NCI-H1048 (cell line): ENCODE measurements at regions not wholly inside any gene's neighbourhood (a gene's known extent, or its start where the extent isn't known, plus 50 kb on each side); places are given as distances from the start of the nearest gene placed in this dataset.
"Not testable (repeated sequence)": the region's sequence is repeated elsewhere in the genome, so short reads cannot be mapped to it uniquely, and the experiment has no call there.

ENCODE experiments used
- DNase-seq: peaks from one replicate; lab custom pipeline; 2025; lab: John Stamatoyannopoulos, UW

DNA sequence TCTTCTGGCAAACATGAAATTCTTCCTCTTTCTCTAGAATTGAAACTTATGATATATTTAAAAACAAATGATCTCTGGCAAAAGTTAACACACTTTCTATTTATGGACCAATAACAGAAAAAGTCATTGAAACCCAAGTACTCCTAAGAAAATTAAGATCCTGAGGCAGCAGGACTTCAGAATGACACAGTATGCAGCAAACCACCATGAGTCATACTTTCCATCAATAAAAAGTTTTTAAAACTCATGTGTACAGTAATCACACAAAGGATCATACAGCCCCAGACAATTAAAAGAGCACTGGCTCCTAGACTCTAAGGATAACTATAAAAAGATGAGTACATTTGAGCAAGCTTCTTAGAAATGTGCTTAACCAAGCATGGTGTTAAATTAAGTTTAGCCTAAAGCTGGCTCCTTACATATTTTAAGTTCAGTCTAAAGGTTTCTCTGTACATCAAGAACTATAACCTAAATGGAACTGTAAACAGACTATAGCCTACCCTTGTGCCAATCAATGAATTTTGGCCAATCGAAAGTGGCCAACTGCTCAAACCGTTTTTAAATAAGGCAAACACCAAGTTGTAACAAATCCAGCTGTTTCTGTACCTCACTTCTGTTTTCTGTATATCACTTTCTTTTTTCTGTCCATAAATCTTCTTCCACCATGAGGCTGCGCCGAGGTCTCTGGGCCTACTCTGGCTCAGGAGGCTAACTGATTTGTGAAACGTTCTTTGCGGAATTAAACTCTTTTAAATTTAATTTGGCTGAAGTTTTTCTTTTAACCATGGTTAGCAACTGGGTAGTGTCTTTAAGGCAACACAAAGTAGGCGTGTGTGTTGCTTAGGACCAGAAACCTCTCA is 232.1 kb upstream of the PIK3R1 start:
- DNase-seq: no peak

DNA sequence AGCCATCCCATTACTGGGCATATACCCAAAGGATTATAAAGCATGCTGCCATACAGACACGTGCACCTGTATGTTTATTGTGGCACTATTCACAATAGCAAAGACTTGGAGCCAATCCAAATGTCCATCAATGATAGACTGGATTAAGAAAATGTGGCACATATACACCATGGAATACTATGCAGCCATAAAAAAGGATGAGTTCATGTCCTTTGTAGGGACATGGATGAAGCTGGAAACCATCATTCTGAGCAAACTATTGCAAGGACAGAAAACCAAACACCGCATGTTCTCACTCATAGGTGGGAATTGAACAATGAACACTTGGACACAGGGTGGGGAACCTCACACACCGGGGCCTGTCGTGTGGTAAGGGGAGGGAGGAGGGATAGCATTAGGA is 233.4 kb upstream of the PIK3R1 start:
- DNase-seq: not testable (repeated sequence)

DNA sequence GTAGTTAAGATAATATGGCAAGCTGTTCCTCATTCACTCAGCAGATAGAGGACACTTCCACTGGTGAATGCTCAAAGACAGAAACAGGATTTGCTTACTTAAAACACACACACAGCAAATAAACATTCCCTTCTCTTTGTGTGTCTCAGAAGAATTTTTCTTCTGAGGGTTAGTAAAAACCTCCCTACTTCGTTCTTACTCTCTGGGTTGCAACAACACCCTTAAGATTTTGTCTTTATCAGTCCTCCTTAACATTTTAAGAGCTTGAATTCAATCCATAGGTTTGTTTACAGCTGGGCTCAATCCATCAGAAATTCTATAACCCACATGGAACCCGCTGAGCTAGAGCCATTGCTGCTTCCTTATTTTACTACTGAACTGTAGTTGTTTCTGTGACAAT is 237.4 kb upstream of the PIK3R1 start:
- no peak for DNase-seq

DNA sequence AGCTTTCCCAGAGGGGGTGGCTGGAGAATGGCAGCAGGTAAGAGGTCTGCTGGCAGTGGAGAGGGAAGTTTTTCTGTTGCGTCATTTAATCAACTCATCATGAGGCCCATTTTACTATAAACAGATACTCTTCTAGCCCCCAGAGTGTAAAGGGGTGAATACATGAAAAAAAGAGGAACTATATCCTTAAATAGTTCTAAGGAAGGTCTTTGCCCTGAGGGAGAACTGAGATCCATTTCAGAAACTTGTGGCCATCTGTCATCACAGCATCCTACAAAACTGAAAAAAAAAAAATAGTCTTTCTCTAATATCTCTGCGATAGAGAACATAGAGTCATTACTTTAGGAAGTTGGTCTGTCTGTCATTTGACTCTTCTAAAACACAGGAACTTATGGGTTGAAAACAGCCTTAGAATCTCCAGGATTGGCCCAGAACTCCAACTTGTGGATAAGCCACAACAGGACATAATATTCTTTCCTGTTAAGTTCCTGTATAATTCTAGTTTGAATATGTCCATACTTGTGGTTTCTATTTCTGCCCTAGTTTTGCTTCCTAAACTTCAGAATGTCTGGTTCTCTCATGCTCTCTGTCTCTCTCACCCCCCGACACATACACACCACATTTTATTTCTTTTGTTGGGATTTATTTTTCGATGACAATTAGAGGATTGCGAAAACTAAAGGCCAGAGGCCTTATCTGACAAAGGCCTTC is 238.5 kb upstream of the PIK3R1 start:
- no peak for DNase-seq

DNA sequence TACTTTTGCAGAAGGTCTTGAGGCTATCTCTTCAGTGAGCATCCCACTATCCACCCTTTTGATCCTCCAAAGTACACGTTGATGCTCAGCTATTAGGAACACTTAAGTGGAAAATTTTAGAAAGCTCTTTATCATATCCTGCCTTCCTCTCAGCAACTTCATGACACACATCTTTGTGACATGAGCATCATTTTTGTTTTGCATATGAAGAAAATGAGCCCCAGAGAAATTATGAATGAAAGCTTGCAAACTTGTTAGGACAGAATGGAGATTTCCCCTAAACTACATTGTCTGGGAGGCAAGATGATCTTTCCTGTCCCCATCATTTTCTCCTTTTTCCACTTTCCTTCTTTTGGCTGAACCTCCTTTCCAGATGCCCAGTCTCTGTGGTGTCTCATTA is 239.4 kb upstream of the PIK3R1 start:
- no peak for DNase-seq

DNA sequence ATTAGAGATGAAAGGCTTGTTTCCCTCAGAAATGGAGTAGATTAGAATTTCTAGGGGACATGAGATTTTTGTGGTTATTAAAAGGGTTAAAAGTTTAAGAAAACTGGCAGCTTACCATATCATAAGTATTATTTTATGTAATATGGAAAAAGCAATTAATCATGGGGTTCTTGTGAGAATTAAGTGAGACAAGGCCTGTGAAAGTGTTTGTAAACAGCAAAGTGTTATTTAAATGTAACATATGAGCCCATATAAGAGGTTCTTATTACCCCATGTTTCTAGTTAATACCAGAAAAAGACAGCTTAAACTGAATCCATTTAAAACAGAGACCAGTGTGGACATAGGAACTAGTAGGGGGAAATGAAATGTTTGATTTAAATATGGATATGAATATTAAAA is 241.1 kb upstream of the PIK3R1 start:
- DNase-seq: no peak

DNA sequence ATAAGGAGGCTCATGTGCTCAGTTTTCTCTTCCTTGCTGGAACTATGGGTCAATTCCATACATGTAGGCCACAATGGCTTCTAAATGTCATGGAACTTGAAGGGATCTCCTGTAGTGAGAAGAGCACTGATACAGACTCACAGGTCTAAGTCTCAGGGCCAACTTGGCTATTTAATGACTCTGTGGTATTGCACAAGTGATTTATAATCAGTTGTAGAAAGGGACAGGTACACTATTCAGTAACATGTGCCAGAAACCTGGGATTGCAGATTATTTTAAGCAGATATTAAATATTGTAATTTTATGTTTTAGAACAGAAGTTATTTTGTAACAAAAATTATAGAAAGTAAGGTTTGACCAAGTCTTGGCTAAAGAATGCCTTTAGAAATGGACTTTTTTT is 241.5 kb upstream of the PIK3R1 start:
- DNase-seq: no peak

DNA sequence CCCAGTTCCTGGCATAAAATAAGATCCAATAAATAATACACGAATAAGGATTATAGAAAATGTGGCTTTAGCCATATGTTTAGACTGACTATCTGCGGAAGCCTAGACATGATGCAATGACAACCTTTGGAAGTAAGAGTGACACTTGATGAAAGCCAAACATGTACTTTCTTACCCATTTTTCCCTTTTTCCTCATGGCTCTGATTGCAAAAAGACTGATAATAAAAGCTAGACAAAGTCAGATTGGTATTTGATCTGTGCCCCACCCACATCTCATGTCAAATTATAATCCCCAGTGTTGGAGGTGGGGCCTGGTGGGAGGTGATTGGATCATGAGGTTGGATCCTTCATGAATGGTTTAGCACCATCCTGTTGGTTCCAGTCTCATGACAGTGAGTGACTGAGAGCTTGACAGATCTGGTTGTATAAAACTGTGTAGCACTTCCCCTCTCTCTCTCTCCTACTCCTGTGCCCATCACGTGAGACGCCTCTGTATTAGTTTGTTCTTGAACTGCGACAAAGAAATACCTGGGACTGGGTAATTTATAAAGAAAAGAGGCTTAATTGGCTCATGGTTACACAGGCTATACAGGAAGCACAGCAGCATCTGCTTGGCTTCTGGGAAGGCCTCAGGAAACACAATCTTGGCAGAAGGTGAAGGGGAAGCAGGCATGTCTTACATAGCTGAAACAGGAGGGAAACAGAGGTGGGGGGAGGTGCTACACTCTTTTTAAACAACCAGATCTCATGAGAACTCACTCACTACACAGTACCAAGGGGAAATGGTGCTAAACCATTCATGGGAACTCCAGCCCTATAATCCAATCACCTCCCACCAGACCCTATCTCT is 243.4 kb upstream of the PIK3R1 start:
- DNase-seq: no peak

DNA sequence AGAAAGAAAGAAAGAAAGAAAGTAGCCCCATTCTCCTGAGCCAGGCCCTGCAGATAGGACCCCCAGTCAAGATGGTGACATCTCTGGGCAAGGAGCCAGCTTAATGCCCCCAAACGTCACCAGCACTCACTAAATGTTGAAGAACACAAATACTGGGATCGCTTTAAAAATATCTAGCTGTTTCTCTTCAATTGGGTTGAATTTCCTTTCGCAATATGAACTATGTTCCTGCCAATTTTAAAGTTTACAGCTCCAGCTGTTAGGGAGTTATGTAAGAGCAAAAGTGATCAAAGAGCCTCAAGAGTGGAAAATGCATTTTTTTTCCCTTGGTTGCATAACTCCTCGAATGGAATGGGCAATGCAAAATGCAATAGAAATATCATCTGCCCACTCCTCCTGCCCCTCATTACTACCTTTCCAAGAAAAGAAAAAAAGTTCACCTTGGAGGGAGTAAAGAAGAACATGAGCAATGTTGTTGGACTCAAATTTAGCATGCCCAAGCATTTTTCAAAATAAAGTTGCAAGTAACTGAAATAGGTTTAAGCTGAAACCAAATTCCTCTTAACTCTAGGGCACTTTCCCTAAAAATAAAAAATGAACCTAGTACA is 244.2 kb upstream of the PIK3R1 start:
- no peak for DNase-seq

DNA sequence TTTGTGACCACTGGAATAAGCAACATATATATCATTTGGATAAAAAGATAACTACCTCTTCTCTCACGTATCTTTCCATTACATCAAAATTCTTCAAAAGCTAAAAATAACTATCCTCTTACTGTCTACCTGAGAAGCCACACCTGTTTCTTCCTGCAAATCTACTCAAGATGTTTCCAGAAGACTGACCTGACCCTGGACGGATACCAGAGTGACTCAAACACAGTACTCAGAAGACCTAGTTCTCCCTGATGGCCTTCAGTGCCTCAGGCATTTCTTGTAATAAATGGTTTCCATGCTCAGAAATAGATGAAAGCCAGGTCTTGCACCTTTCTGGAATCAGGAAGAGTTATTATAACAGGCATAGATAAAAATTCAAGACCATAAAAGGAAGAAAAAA is 245.9 kb upstream of the PIK3R1 start:
- no peak for DNase-seq

DNA sequence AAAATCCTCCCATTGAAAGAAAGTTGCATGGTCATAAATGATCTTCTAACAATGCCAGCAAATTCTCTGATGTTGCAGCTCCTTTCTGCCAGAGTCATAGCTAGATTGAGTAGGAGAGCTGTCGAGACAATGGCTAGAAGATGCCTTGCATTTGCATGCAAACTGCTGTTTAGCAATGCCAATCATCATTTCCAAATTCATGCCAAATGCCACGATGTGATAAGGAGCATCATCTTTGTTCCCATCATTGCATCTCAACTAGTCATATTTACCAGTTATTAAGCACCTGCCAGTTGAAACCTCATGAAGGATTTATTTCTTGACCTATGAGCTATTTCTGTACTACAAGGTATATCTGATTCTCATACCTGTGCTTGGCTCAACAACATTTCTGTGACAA is 246.4 kb upstream of the PIK3R1 start:
- no peak for DNase-seq

DNA sequence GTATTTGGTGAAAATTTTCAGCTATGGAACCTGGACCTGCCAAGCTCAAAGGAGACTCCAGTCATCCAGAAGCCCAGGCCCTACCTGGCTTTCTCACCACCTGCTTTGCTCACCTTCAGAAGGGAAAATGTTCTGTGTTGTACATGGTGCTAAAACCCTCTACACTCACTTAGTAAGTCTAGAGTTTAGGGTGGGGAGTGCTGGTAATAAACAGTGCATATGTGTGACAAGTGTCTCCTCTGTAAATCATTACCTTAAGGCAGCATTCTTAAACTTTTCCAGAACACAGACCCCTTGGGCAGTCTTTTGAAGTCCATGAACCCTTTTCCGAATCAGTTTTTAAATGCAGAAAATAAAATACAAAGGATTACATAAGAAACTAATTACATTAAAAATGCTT is 248.8 kb upstream of the PIK3R1 start:
- no peak for DNase-seq

DNA sequence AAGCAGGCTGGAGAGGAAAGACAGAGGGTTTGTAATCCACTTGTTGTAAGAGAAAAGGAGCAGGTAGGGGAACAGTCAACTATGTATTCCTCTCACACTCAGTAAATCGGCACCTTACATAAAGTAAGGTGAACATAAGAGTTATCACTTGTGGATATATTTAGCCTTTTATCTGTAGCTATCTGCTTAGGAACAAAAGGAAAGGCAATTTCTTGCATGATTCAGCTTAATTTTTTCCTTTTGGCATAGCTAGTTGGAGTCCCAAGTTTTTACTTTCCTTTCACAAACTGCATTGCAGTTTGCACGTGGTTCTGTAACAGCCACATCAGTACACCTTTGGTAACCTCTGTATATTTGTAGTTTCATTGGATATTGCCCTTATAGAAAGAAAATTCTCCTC is 250.9 kb upstream of the PIK3R1 start:
- no peak for DNase-seq

DNA sequence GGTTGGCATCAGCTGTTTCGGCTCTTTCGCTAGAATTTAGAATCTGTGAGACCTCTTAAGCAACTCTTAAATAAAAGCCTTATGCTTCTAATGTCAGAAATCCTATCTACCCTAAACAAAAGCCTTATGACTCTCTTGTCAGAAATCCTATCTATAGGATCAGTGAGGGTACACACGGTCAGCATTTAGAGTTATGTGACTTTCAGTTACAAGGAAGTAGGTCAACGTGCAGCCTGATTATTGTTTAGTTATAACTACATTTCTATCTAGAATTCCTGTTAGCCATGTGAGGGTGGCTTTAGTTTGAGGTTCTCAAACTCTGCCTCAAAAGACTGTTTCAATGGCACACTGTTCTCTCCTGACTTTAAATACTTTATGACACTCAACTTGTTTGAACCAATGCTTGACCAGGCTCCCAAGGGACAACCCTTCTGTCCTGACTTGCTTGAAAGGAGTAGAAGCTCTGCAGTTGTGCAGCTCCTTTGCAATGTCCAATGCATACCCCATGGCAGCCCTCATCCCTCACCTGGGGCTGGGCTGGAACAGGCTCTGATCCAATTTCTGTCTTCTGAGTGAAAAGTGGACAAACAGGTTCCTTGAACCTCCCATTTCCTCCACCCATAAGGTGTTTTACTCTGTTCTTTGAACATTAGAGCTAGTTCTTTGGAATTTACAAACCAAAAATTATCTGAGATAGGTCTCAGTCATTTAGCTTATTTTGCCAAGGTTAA is 251.6 kb upstream of the PIK3R1 start:
- DNase-seq: no peak

DNA sequence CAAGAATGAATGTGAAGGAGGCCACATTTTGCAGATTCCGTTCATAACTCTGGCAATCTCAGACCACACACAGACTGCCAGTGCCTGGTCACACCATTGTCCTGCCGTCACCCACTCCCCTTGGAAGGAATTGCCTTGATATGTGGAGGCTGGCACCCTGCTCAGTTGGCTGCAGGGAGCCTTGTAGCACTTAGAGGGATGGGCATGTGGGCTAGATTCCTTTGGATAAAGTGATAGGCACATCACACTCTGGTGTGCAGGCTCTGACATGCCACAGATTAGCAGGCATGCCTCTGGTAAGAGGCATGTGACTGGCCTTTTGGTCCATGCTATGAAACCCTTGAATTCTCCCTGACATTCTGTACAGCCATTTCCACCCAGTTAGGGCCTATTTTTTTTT is 254.6 kb upstream of the PIK3R1 start:
- DNase-seq: no peak

DNA sequence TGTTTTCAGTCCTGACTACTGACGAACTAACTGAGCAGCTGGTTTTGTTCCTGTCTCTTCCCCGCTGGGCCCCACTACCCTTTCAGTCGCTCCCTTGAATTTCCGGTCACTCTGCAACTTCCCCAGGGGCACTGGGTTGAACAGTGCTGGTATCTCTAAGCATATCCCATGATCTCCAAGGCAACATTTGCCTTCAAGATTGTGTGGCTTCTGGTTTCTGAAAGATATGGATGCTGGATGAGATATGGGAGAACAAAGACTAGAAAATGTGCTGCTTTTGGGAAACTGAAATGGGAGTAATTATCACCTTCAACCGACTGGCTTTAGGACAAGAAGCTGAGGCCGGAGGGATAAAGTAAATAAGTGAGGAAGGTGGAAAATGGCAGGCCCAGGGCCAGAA is 258.2 kb upstream of the PIK3R1 start:
- DNase-seq: no peak

DNA sequence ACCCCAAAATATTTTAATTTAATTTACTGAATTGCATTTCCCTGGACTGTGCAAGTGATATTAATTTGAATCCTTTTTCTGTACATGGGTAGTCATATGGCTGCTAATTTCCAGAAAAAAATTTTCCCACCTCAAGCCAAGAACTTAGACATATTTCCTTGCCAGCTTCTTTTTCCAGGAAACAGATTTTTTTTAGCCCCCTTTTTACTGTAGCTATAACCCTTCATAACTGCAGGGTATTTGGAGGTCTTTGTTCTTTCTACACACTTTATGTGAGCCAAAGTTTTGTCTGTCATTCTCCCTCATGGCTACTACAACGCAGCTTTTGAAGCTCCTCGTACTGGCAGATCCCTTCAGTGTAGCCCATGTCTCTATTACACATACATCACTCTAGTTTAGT is 261.2 kb upstream of the PIK3R1 start:
- no peak for DNase-seq

DNA sequence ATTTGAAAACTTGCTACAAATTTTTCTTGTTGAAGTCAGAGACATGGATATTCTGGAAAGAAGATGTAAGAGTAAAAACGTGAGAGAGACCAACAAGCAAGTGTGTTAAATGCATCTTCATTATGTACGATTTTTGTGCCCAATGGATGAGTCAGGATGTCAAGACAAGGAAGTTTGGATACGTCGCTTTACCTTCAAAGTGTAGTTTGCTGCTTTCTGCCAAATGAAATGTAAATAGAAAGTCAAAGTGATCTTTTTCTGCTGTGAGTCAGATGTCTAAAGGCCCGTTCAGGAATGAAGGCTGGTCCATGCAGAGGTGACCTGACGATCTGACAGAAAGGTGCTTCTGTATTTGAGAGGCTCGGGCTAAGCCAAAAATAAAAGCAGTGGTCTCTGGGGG is 273.1 kb upstream of the PIK3R1 start:
- no peak for DNase-seq

DNA sequence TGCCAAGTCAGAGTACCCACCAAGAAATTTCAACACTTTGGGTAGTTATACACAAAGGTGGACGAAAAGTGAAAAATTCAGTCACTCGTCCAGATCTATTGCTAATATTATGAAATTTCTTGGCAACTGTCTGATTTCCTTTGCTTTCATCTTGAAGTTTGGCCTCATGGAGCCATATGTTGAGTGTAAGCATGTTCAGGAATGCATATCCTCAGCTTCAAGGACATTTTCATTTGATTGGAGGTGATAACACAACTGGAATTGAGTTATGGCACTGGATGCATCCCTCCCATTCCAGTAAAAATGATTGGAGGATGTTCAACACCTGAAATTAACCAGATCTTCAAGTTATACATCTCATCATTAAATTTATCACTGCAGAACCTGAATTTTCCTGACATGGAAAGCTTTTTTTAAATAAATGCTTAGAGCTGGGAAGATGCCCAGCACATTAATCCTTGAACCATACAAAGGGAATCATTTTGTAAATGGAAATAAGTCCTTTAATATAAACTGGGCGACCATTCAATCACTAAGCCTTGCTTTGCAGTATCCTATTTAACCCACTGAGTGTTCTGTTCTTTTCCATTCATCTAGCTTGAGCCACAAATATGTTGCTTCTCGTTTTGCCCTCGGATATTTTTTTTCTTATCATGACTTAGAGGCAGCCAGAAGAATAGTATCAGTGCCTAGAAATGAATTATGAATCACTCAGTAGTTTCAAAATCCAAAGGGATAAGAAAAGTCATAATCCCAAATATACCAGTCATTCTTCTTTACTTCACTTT is 273.7 kb upstream of the PIK3R1 start:
- no peak for DNase-seq

DNA sequence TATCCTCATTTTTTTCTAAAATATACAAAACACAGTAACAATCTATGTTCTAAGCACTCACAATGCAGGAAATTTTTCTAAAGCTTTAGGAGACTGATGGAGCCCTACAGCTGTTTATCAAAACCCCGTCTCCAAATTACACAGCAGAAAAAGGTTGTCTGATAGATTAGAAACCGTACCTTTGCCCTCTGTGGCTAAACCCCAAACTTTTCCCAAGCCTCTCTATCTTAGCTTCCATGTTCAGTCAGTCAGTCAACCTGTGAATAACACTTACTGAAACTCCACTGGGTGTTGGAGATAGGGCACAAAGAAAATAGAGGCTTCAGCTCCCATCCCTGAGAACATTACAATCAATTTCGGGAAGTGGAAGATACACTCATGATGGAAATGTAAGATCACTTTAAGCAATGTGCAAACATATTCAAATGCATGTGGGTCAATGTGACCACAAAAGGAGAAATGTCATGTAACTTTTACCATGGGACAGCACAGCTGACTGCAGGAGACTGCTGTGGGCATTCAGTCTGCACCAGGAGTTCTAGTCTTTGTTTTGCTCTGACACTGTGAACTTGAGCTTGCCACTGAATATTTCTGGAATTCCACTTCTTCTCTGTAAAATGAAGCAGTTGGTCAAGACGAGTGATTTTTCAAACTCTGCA is 279.5 kb upstream of the PIK3R1 start:
- DNase-seq: no peak
